ENCODE measurements at regions not wholly inside any gene's neighbourhood (a gene's known extent, or its start where the extent isn't known, plus 50 kb on each side); places are given as distances from the start of the nearest gene placed in this dataset.
"Not testable (repeated sequence)": the region's sequence is repeated elsewhere in the genome, so short reads cannot be mapped to it uniquely, and the experiment has no call there.

DNA sequence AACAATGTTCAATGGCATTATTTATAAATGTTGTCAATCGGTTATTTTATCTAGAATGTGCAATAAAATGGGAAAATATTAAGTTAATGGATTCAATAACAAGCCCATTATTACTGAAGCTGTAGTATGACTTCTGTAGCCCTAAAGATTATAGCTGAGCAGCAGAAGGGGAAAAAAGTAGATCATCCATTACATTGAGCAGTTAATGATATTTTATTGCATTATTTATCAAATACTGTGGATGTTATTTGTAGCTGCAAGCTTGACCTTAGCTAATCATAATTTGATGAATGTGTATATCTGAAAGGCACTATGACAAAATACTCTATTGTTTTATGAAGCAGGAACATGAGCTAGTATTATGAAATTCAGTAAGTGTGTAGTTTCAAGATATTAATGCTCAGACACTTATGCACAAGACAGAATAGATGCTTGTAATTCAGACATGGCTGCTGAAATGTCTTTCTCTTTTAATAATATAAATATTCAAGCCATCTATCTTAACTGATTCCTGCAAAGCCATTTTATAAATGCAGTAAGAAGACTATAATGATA lies 131.5 kb upstream of the MGAT4C start:
- FAIRE-seq: no peak
- no peaks in the 10 kb centered on the region for H3K36me3 Mint-ChIP-seq (ENCODE audit: low read depth, unreplicated experiment)

DNA sequence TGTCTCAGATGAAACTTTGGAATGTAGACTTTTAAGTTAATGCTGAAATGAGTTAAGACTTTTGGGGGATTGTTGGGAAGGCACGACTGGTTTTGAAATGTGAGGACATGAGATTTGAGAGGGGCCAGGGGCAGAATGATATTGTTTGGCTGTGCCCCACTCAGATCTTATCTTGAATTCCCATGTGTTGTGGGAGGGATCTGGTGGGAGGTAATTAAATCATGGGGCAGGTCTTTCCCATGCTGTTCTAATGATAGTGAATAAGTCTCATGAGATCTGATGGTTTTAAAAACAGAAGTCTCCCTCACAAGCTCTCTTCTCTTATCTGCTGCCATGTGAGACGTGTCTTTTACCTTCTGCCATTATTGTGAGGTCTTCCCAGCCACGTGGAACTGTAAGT lies 127.6 kb upstream of the MGAT4C start:
- H3K4me3 Mint-ChIP-seq (ENCODE audit: unreplicated experiment); H3K4me1 Mint-ChIP-seq (ENCODE audit: low read depth, unreplicated experiment); FAIRE-seq; H3K9me3 Mint-ChIP-seq (ENCODE audit: unreplicated experiment); DNase-seq (ENCODE audit: low read depth); H3K36me3 Mint-ChIP-seq (ENCODE audit: low read depth, unreplicated experiment); H3K36me3 ChIP-seq (ENCODE audit: insufficient read depth, low read length); H3K4me2 ChIP-seq (ENCODE audit: low read length); H3K4me3 ChIP-seq (ENCODE audit: insufficient read depth, low read depth, low read length); H3K4me1 ChIP-seq (ENCODE audit: insufficient read depth, low read length); H3K27me3 Mint-ChIP-seq (ENCODE audit: low read depth, unreplicated experiment); H4K20me1 ChIP-seq (ENCODE audit: insufficient read depth, low read length); H3K79me2 ChIP-seq (ENCODE audit: insufficient read depth, low read length); H3K27me3 ChIP-seq (ENCODE audit: insufficient read depth, low read length); H3K27ac Mint-ChIP-seq (ENCODE audit: unreplicated experiment); H3K27ac ChIP-seq (ENCODE audit: low read depth, low read length); H3K9ac ChIP-seq (ENCODE audit: low read length); H2AFZ ChIP-seq (ENCODE audit: low read depth, low read length); H3K9me3 ChIP-seq (ENCODE audit: insufficient read depth, low read depth, low read length): not testable (repeated sequence)

More for the DNA sequence above, 131.5 kb upstream of the MGAT4C start:
- no peak overlapping the region for H3K9ac ChIP-seq (ENCODE audit: low read length)
- H3K4me1 ChIP-seq (ENCODE audit: insufficient read depth, low read length): no peaks in the 10 kb centered on the region
- DNase-seq (ENCODE audit: low read depth): no peak
- no peak overlapping the region for H3K27ac ChIP-seq (ENCODE audit: low read depth, low read length)
- Mint-ChIP-seq H3K9me3 (ENCODE audit: unreplicated experiment) (peaks cover 3% of the 10 kb centered on the region), H3K4me1 (ENCODE audit: low read depth, unreplicated experiment) (peaks cover 3% of the 10 kb centered on the region), H3K27ac (ENCODE audit: unreplicated experiment) (no peak overlapping the region), H3K27me3 (ENCODE audit: low read depth, unreplicated experiment) (no peaks in the 10 kb centered on the region), H3K4me3 (ENCODE audit: unreplicated experiment) (no peak overlapping the region)
- TF ChIP-seq EZH2 (IDR thresholded peaks at IDR 0.05; ENCODE audit: insufficient read depth, low read length): no peak
- TF ChIP-seq, protein P1, sequence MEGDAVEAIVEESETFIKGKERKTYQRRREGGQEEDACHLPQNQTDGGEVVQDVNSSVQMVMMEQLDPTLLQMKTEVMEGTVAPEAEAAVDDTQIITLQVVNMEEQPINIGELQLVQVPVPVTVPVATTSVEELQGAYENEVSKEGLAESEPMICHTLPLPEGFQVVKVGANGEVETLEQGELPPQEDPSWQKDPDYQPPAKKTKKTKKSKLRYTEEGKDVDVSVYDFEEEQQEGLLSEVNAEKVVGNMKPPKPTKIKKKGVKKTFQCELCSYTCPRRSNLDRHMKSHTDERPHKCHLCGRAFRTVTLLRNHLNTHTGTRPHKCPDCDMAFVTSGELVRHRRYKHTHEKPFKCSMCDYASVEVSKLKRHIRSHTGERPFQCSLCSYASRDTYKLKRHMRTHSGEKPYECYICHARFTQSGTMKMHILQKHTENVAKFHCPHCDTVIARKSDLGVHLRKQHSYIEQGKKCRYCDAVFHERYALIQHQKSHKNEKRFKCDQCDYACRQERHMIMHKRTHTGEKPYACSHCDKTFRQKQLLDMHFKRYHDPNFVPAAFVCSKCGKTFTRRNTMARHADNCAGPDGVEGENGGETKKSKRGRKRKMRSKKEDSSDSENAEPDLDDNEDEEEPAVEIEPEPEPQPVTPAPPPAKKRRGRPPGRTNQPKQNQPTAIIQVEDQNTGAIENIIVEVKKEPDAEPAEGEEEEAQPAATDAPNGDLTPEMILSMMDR (IDR thresholded peaks at IDR 0.05; ENCODE audit: insufficient read depth, low read depth, low read length): no peak
- H3K9me3 ChIP-seq (ENCODE audit: insufficient read depth, low read depth, low read length): no peaks in the 10 kb centered on the region
- H4K20me1 ChIP-seq (ENCODE audit: insufficient read depth, low read length): no peaks in the 10 kb centered on the region
- H3K79me2 ChIP-seq (ENCODE audit: insufficient read depth, low read length): no peaks in the 10 kb centered on the region
- H3K27me3 ChIP-seq (ENCODE audit: insufficient read depth, low read length): no peaks in the 10 kb centered on the region
- no peak overlapping the region for H3K4me2 ChIP-seq (ENCODE audit: low read length)
- no peak overlapping the region for H2AFZ ChIP-seq (ENCODE audit: low read depth, low read length)
- no peak overlapping the region for H3K4me3 ChIP-seq (ENCODE audit: insufficient read depth, low read depth, low read length)
- H3K36me3 ChIP-seq (ENCODE audit: insufficient read depth, low read length): no peaks in the 10 kb centered on the region

DNA sequence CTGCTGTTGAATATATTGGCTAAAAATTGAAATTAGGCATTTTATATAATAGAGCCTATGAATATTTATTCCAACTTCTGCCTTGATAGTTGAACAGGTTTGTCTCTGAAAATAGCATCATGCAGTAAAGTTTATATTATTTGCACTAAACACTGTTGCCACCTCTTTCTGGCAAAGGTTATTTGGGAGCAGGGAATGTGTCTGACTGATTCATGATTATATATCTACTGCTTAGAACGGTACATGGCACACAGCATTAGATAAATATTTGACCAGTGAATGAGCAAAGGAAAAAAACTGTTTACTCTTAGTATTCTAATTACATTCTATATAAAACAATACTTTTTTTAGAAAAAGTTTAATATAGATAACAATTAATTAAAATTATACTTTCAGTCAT lies 123.1 kb upstream of the MGAT4C start:
- H3K27ac ChIP-seq (ENCODE audit: low read depth, low read length): no peak overlapping the region
- Mint-ChIP-seq H3K36me3 (ENCODE audit: low read depth, unreplicated experiment) (no peaks in the 10 kb centered on the region), H3K27me3 (ENCODE audit: low read depth, unreplicated experiment) (no peaks in the 10 kb centered on the region), H3K27ac (ENCODE audit: unreplicated experiment) (no peak overlapping the region), H3K4me3 (ENCODE audit: unreplicated experiment) (no peak overlapping the region), H3K4me1 (ENCODE audit: low read depth, unreplicated experiment) (no peaks in the 10 kb centered on the region), H3K9me3 (ENCODE audit: unreplicated experiment) (peaks cover 5% of the 10 kb centered on the region)
- FAIRE-seq: no peak
- H3K9me3 ChIP-seq (ENCODE audit: insufficient read depth, low read depth, low read length): no peaks in the 10 kb centered on the region
- no peaks in the 10 kb centered on the region for H4K20me1 ChIP-seq (ENCODE audit: insufficient read depth, low read length)
- H2AFZ ChIP-seq (ENCODE audit: low read depth, low read length): no peak overlapping the region
- H3K4me1 ChIP-seq (ENCODE audit: insufficient read depth, low read length): no peaks in the 10 kb centered on the region
- H3K9ac ChIP-seq (ENCODE audit: low read length): no peak overlapping the region
- no peak overlapping the region for H3K4me3 ChIP-seq (ENCODE audit: insufficient read depth, low read depth, low read length)
- H3K79me2 ChIP-seq (ENCODE audit: insufficient read depth, low read length): no peaks in the 10 kb centered on the region
- H3K27me3 ChIP-seq (ENCODE audit: insufficient read depth, low read length): no peaks in the 10 kb centered on the region
- H3K36me3 ChIP-seq (ENCODE audit: insufficient read depth, low read length): no peaks in the 10 kb centered on the region
- no peak overlapping the region for H3K4me2 ChIP-seq (ENCODE audit: low read length)
- TF ChIP-seq EZH2 (IDR thresholded peaks at IDR 0.05; ENCODE audit: insufficient read depth, low read length): no peak
- TF ChIP-seq, protein P1 (IDR thresholded peaks at IDR 0.05; ENCODE audit: insufficient read depth, low read depth, low read length): no peak
- no peak for DNase-seq (ENCODE audit: low read depth)

Measured in astrocyte (in vitro differentiated cells and primary cell).